ENCODE measurements at regions not wholly inside any gene's neighbourhood (a gene's known extent, or its start where the extent isn't known, plus 50 kb on each side); places are given as distances from the start of the nearest gene placed in this dataset.

DNA sequence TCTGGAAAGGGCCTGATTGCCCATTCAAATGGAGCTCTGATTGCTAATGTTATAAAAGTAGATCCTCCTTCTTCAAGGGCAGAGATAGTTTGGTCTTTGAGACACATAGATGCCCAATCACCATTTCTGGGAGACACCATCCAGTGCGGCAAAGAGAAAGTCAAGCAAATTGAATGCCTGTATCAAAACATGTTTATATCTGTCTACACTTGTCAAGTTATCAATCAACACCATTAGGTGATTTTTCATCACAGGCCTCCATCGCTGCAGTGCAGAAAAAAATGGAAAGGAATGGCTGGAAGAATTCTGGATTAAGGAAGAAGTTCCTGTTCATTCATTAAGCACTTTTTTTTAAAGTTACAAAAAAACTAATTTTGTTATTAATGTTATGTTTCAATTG is 54.8 kb upstream of the ZFP64 start:
- TF ChIP-seq, protein P1, sequence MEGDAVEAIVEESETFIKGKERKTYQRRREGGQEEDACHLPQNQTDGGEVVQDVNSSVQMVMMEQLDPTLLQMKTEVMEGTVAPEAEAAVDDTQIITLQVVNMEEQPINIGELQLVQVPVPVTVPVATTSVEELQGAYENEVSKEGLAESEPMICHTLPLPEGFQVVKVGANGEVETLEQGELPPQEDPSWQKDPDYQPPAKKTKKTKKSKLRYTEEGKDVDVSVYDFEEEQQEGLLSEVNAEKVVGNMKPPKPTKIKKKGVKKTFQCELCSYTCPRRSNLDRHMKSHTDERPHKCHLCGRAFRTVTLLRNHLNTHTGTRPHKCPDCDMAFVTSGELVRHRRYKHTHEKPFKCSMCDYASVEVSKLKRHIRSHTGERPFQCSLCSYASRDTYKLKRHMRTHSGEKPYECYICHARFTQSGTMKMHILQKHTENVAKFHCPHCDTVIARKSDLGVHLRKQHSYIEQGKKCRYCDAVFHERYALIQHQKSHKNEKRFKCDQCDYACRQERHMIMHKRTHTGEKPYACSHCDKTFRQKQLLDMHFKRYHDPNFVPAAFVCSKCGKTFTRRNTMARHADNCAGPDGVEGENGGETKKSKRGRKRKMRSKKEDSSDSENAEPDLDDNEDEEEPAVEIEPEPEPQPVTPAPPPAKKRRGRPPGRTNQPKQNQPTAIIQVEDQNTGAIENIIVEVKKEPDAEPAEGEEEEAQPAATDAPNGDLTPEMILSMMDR (IDR thresholded peaks at IDR 0.05): no peak
- TF ChIP-seq POLR2A (IDR thresholded peaks at IDR 0.05) (no peak), POLR2AphosphoS5 (IDR thresholded peaks at IDR 0.05) (no peak), EP300 (IDR thresholded peaks at IDR 0.05) (no peak)

Data from gastroesophageal sphincter (tissue), 3 donors.